Type B pancreatic cell (in vitro differentiated cells): ENCODE measurements at regions not wholly inside any gene's neighbourhood (a gene's known extent, or its start where the extent isn't known, plus 50 kb on each side); places are given as distances from the start of the nearest gene placed in this dataset.

Source experiments
- DNase-seq: peaks from one replicate; pipeline ENCODE4 v3.0.0; 2021; ENCODE audit warnings: mixed read lengths; ENCODE audit not compliant: unreplicated experiment; ENCODE audit errors: extremely low spot score
- H3K27ac Mint-ChIP-seq: 2 replicates; pipeline ENCODE4 v1.8.0; 2021; ENCODE audit warnings: mild to moderate bottlenecking, mixed read lengths
- H3K27me3 Mint-ChIP-seq: 2 replicates; pipeline ENCODE4 v1.8.0; 2021; ENCODE audit warnings: mixed read lengths
- H3K36me3 Mint-ChIP-seq: 2 replicates; pipeline ENCODE4 v1.8.0; 2021; ENCODE audit warnings: mixed read lengths
- H3K4me1 Mint-ChIP-seq: one replicate; pipeline ENCODE4 v1.8.0; 2021; ENCODE audit warnings: mixed read lengths; ENCODE audit not compliant: unreplicated experiment
- H3K4me3 Mint-ChIP-seq: 2 replicates; pipeline ENCODE4 v1.8.0; 2021; ENCODE audit warnings: mild to moderate bottlenecking, mixed read lengths
- H3K9me3 Mint-ChIP-seq: 2 replicates; pipeline ENCODE4 v1.8.0; 2021; ENCODE audit warnings: mixed read lengths
- TF ChIP-seq, protein P1 (sequence below): fragments of 200-600 bp; sonication (generic); conservative IDR thresholded peaks from 2 replicates; pipeline ENCODE4 v1.5.0; 2021; ENCODE audit warnings: antibody characterized with exemption, mild to moderate bottlenecking

DNA sequence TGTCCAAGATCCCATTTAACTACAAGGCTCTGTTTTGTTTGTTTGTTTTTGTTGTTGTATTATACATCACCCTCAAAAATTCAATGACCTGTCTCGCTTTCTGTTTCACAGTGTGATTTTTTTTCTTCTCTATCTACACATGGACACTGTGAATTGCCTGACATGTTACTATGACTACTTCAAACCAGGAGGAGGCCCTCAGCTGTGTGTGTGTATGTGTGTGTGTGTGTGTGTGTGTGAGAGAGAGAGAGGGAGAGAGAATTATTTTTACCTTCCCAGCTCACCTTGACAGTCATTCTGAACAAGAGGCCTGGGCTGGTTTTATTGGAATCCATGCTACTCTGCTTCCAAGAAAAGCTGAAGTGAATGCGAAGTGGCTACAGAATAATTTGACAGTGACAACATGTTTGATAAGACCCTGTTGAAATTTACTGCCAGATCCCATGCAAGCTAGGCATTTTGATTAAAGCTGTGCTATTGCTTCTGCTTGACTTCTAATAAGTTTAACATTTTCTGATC lies 841.4 kb downstream of the NSUN3 start:
- Mint-ChIP-seq H3K27ac (no peak overlapping the region), H3K36me3 (no peaks in the 10 kb centered on the region), H3K9me3 (no peaks in the 10 kb centered on the region), H3K4me3 (no peak overlapping the region), H3K4me1 (peaks cover 5% of the 10 kb centered on the region), H3K27me3 (no peaks in the 10 kb centered on the region)
- no peak for DNase-seq
- TF ChIP-seq, protein P1, sequence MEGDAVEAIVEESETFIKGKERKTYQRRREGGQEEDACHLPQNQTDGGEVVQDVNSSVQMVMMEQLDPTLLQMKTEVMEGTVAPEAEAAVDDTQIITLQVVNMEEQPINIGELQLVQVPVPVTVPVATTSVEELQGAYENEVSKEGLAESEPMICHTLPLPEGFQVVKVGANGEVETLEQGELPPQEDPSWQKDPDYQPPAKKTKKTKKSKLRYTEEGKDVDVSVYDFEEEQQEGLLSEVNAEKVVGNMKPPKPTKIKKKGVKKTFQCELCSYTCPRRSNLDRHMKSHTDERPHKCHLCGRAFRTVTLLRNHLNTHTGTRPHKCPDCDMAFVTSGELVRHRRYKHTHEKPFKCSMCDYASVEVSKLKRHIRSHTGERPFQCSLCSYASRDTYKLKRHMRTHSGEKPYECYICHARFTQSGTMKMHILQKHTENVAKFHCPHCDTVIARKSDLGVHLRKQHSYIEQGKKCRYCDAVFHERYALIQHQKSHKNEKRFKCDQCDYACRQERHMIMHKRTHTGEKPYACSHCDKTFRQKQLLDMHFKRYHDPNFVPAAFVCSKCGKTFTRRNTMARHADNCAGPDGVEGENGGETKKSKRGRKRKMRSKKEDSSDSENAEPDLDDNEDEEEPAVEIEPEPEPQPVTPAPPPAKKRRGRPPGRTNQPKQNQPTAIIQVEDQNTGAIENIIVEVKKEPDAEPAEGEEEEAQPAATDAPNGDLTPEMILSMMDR, result no peak

DNA sequence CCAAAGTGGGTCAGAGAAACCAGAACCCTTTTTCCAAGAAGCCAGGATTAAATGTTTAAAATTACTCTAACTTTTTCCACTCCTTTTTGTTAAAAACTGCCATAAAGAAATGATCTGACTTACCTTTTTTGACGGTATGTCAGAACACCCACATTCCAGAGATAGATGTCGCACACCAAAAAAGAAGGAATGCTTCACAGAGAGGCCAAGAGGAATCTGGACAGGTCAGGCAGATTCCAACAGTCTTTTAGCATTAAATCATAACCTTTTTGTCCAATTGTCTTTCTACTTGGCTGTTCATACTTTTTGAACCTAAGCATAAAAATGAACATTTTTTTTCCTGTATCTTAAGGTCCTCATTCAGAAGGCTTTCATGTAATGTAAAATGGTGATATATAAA lies 846.9 kb downstream of the NSUN3 start:
- TF ChIP-seq, protein P1, result no peak
- H3K4me1 Mint-ChIP-seq, result no peaks in the 10 kb centered on the region
- H3K27me3 Mint-ChIP-seq, result no peaks in the 10 kb centered on the region
- no peak overlapping the region for H3K27ac Mint-ChIP-seq
- H3K9me3 Mint-ChIP-seq, result no peaks in the 10 kb centered on the region
- no peaks in the 10 kb centered on the region for H3K36me3 Mint-ChIP-seq
- no peak overlapping the region for H3K4me3 Mint-ChIP-seq
- no peak for DNase-seq

DNA sequence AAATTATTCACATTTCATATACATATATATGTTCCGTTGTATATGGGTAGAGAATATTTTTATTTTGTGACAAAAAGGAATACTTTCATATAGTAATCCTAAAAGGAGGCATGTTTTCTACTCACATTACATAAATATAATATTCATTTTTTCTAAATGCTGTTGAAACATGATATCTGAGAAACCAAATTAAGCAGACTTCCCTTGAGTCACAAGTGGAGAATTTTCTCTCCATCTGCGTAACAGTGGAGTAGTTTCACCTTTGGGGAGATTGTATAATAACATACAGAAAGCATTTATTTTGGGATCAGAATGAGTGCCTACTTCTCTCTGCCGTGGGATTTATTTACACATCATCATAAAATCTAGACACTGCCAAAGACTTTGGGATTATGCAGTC lies 849.8 kb downstream of the NSUN3 start:
- no peak overlapping the region for H3K27ac Mint-ChIP-seq
- H3K27me3 Mint-ChIP-seq, result no peaks in the 10 kb centered on the region
- DNase-seq, result no peak
- no peaks in the 10 kb centered on the region for H3K36me3 Mint-ChIP-seq
- H3K9me3 Mint-ChIP-seq, result no peaks in the 10 kb centered on the region
- TF ChIP-seq, protein P1, result no peak
- no peak overlapping the region for H3K4me3 Mint-ChIP-seq
- H3K4me1 Mint-ChIP-seq, result no peaks in the 10 kb centered on the region

DNA sequence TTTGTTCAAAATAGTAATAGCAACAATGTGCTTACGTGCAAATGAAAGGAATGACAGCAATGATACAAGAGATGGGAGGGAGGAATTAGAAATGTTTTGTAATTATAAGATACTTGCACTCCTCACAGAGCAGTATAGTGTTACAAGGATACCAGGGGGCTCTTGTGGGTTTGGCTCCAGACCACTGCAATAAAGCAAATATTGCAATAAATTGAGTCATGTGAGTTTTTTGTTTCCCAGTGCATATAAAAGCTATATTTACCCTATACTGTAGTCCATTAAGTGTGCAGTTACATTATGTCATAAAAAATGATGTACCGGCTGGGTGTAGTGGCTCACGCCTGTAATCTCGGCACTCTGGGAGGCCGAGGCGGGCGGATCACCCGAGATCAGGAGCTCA lies 864.3 kb downstream of the NSUN3 start:
- TF ChIP-seq, protein P1, result no peak
- no peak overlapping the region for H3K27ac Mint-ChIP-seq
- H3K4me3 Mint-ChIP-seq, result no peak overlapping the region
- H3K4me1 Mint-ChIP-seq, result no peaks in the 10 kb centered on the region
- no peaks in the 10 kb centered on the region for H3K9me3 Mint-ChIP-seq
- no peaks in the 10 kb centered on the region for H3K36me3 Mint-ChIP-seq
- DNase-seq, result no peak
- no peaks in the 10 kb centered on the region for H3K27me3 Mint-ChIP-seq

DNA sequence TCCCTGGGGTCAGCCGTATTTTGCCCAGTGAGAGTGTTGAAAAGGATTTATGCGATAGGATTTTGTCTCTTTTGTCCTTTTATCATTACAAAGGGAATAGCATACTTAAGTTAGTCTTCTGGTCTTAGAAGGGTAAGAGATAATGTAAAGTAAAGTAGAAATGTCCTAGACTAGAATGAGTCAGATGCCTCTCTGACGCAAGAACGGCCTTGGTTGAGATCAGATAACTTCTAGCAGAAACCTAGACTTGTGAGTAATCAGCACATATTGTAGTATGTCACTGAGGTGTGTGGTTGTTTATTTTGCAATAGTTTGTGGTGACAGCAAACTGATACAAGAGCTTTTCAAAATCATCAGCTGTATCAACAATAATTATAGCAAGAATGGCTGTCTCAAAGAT lies 866.1 kb downstream of the NSUN3 start:
- H3K9me3 Mint-ChIP-seq, result no peaks in the 10 kb centered on the region
- DNase-seq, result no peak
- H3K4me1 Mint-ChIP-seq, result no peaks in the 10 kb centered on the region
- no peak overlapping the region for H3K4me3 Mint-ChIP-seq
- H3K27ac Mint-ChIP-seq, result no peak overlapping the region
- no peaks in the 10 kb centered on the region for H3K27me3 Mint-ChIP-seq
- no peaks in the 10 kb centered on the region for H3K36me3 Mint-ChIP-seq
- TF ChIP-seq, protein P1, result no peak
